HG03066 (cell line): ENCODE measurements at regions not wholly inside any gene's neighbourhood (a gene's known extent, or its start where the extent isn't known, plus 50 kb on each side); places are given as distances from the start of the nearest gene placed in this dataset.

Experiments
- ATAC-seq: cut with Tn5 transposase; IDR thresholded peaks from one replicate; pipeline ENCODE4 v1.9.1; 2021; ENCODE audit warnings: low read depth; ENCODE audit not compliant: unreplicated experiment

GRCh38 chr9:86706391-86706790 is 240.9 kb downstream of the GAS1 start:
- ATAC-seq = no peak

GRCh38 chr9:86705490-86705889 is 241.8 kb downstream of the GAS1 start:
- ATAC-seq = no peak

GRCh38 chr9:86703346-86703745 is 244.0 kb downstream of the GAS1 start:
- ATAC-seq = no peak

- no peak for ATAC-seq
Observed at GRCh38 chr9:86700629-86701028, 246.7 kb downstream of the GAS1 start.

- no peak for ATAC-seq
Observed at GRCh38 chr9:86697999-86698398, 249.3 kb downstream of the GAS1 start.

GRCh38 chr9:86697213-86697612 is 250.1 kb downstream of the GAS1 start:
- no peak for ATAC-seq

GRCh38 chr9:86695910-86696424 is 251.3 kb downstream of the GAS1 start:
- no peak for ATAC-seq

- no peak for ATAC-seq
Observed at GRCh38 chr9:86690034-86690433, 257.3 kb downstream of the GAS1 start.

GRCh38 chr9:86687788-86688187 is 259.5 kb downstream of the GAS1 start:
- no peak for ATAC-seq

GRCh38 chr9:86685556-86685955 is 261.8 kb downstream of the GAS1 start:
- no peak for ATAC-seq

- no peak for ATAC-seq
Observed at GRCh38 chr9:86684148-86684547, 263.2 kb downstream of the GAS1 start.

- no peak for ATAC-seq
Observed at GRCh38 chr9:86682240-86682639, 265.1 kb downstream of the GAS1 start.

GRCh38 chr9:86679909-86680308 is 267.4 kb downstream of the GAS1 start:
- no peak for ATAC-seq

GRCh38 chr9:86676396-86676795 is 270.9 kb downstream of the GAS1 start:
- no peak for ATAC-seq

GRCh38 chr9:86675805-86676204 is 271.5 kb downstream of the GAS1 start:
- no peak for ATAC-seq

GRCh38 chr9:86674487-86674886 is 272.8 kb downstream of the GAS1 start:
- ATAC-seq = no peak

- ATAC-seq = no peak
Observed at GRCh38 chr9:86672966-86673365, 274.3 kb downstream of the GAS1 start.

- ATAC-seq = no peak
Observed at GRCh38 chr9:86672301-86672700, 275.0 kb downstream of the GAS1 start.

GRCh38 chr9:86671018-86671417 is 276.3 kb downstream of the GAS1 start:
- no peak for ATAC-seq

- no peak for ATAC-seq
Observed at GRCh38 chr9:86670536-86670935, 276.8 kb downstream of the GAS1 start.

GRCh38 chr9:86670076-86670475 is 277.2 kb downstream of the GAS1 start:
- ATAC-seq = no peak

- ATAC-seq = no peak
Observed at GRCh38 chr9:86669422-86669821, 277.9 kb downstream of the GAS1 start.

GRCh38 chr9:86668488-86668887 is 278.8 kb downstream of the GAS1 start:
- no peak for ATAC-seq
